ENCODE measurements at regions not wholly inside any gene's neighbourhood (a gene's known extent, or its start where the extent isn't known, plus 50 kb on each side); places are given as distances from the start of the nearest gene placed in this dataset.

- DNase-seq (ENCODE audit: low read depth in 3 of 3): no peak
These were observed 61.4 kb upstream of the FMN2 start for GRCh38 chr1:240030236-240030635.

GRCh38 chr1:240031009-240031408 is 60.7 kb upstream of the FMN2 start:
- no peak for DNase-seq (ENCODE audit: low read depth in 3 of 3)

GRCh38 chr1:240031414-240031813 is 60.3 kb upstream of the FMN2 start:
- DNase-seq (ENCODE audit: low read depth in 3 of 3): no peak

- no peak for DNase-seq (ENCODE audit: low read depth in 3 of 3)
These were observed 58.3 kb upstream of the FMN2 start for GRCh38 chr1:240033406-240033805.

GRCh38 chr1:240036526-240036925 is 55.2 kb upstream of the FMN2 start:
- no peak for DNase-seq (ENCODE audit: low read depth in 3 of 3)
